WI38 (cell line): ENCODE measurements at regions not wholly inside any gene's neighbourhood (a gene's known extent, or its start where the extent isn't known, plus 50 kb on each side); places are given as distances from the start of the nearest gene placed in this dataset.

ENCODE experiments used
- H3K4me3 ChIP-seq: 2 replicates; pipeline ENCODE4 v1.5.1; 2011; ENCODE audit warnings: low read depth, mild to moderate bottlenecking, control low read depth, low read length
- CTCF ChIP-seq: IDR thresholded peaks from 2 replicates; pipeline ENCODE4 v1.5.1; 2012; ENCODE audit warnings: low read depth, mild to moderate bottlenecking, control low read depth, low read length

- H3K4me3 ChIP-seq, result no peak overlapping the region
- no peak for TF ChIP-seq CTCF
These were observed 279.3 kb downstream of the YTHDC2 start for GRCh38 chr5:113792806-113793205.

- H3K4me3 ChIP-seq, result no peak overlapping the region
- TF ChIP-seq CTCF, result no peak
These were observed 281.5 kb downstream of the YTHDC2 start for GRCh38 chr5:113794981-113795380.

GRCh38 chr5:113800686-113801085 is 287.2 kb downstream of the YTHDC2 start:
- no peak for TF ChIP-seq CTCF
- H3K4me3 ChIP-seq, result no peak overlapping the region

- no peak for TF ChIP-seq CTCF
- H3K4me3 ChIP-seq, result no peak overlapping the region
These were observed 290.8 kb downstream of the YTHDC2 start for GRCh38 chr5:113804264-113804663.

GRCh38 chr5:113804943-113805342 is 291.4 kb downstream of the YTHDC2 start:
- H3K4me3 ChIP-seq, result no peak overlapping the region
- no peak for TF ChIP-seq CTCF

- no peak for TF ChIP-seq CTCF
- no peak overlapping the region for H3K4me3 ChIP-seq
These were observed 292.8 kb downstream of the YTHDC2 start for GRCh38 chr5:113806250-113806649.

- no peak for TF ChIP-seq CTCF
- H3K4me3 ChIP-seq, result no peak overlapping the region
These were observed 293.4 kb downstream of the YTHDC2 start for GRCh38 chr5:113806904-113807303.
